NOMO-1 treated with dmso at 0.1 percent for 144 hours (cell line): ENCODE measurements at regions not wholly inside any gene's neighbourhood (a gene's known extent, or its start where the extent isn't known, plus 50 kb on each side); places are given as distances from the start of the nearest gene placed in this dataset.
"Not testable (repeated sequence)": the region's sequence is repeated elsewhere in the genome, so short reads cannot be mapped to it uniquely, and the experiment has no call there.

Experiments used
- DNase-seq: peaks from one replicate; lab custom pipeline; 2025; ENCODE audit not compliant: unreplicated experiment; lab: John Stamatoyannopoulos, UW

- DNase-seq = no peak
Observed at GRCh38 chr20:29319725-29320124, 1937.7 kb upstream of the DEFB115 start.

GRCh38 chr20:29320216-29320949 is 1937.1 kb upstream of the DEFB115 start:
- DNase-seq = not testable (repeated sequence)

GRCh38 chr20:29323631-29324515 is 1933.6 kb upstream of the DEFB115 start:
- DNase-seq = not testable (repeated sequence)

GRCh38 chr20:29324516-29325303 is 1932.8 kb upstream of the DEFB115 start:
- not testable (repeated sequence) for DNase-seq

- DNase-seq = no peak
Observed at GRCh38 chr20:29325304-29325640, 1932.2 kb upstream of the DEFB115 start.

- not testable (repeated sequence) for DNase-seq
Observed at GRCh38 chr20:29325781-29326180, 1931.7 kb upstream of the DEFB115 start.

- no peak for DNase-seq
Observed at GRCh38 chr20:29326376-29327070, 1930.9 kb upstream of the DEFB115 start.

GRCh38 chr20:29327600-29328420 is 1929.7 kb upstream of the DEFB115 start:
- not testable (repeated sequence) for DNase-seq

GRCh38 chr20:29330429-29331115 is 1926.9 kb upstream of the DEFB115 start:
- not testable (repeated sequence) for DNase-seq

GRCh38 chr20:29349836-29350235 is 1907.6 kb upstream of the DEFB115 start:
- DNase-seq = no peak

- DNase-seq = not testable (repeated sequence)
Observed at GRCh38 chr20:29375937-29376336, 1881.5 kb upstream of the DEFB115 start.

- DNase-seq = not testable (repeated sequence)
Observed at GRCh38 chr20:29392853-29393252, 1864.6 kb upstream of the DEFB115 start.

GRCh38 chr20:29408034-29408695 is 1849.3 kb upstream of the DEFB115 start:
- no peak for DNase-seq

GRCh38 chr20:29408707-29409106 is 1848.8 kb upstream of the DEFB115 start:
- not testable (repeated sequence) for DNase-seq

- not testable (repeated sequence) for DNase-seq
Observed at GRCh38 chr20:29409160-29409689, 1848.2 kb upstream of the DEFB115 start.

- DNase-seq = no peak
Observed at GRCh38 chr20:29409833-29410805, 1847.3 kb upstream of the DEFB115 start.

GRCh38 chr20:29410806-29411457 is 1846.5 kb upstream of the DEFB115 start:
- no peak for DNase-seq
